ENCODE measurements at regions not wholly inside any gene's neighbourhood (a gene's known extent, or its start where the extent isn't known, plus 50 kb on each side); places are given as distances from the start of the nearest gene placed in this dataset.
"Not testable (repeated sequence)": the region's sequence is repeated elsewhere in the genome, so short reads cannot be mapped to it uniquely, and the experiment has no call there.

DNA sequence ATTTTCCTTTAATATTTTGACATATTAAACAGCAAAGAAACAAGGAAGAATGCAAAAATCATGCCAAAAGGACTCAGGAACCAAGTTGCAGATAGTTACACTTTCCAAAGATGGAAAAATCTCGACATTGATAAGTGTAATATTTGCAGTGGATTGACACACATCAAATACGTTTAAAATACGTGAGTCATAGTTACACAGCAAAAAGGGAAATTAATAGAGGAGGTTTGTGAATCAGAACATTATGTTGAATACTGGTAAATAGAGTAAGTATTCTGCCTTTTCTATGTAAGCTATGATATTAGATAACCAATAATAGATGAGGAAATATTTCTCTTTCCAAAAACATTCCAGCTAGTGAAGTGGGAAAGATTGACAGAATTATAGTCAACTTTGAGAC is 1761.3 kb upstream of the IGFBP7 start:
- H3K27me3 ChIP-seq (ENCODE audit: control insufficient read depth, insufficient read depth, low read length) = no peaks in the 10 kb centered on the region
- no peaks in the 10 kb centered on the region for H3K4me1 ChIP-seq (ENCODE audit: control insufficient read depth, insufficient read depth, low read length)
- no peaks in the 10 kb centered on the region for H3K9me3 ChIP-seq (replicated peaks; ENCODE audit: low read length)
- H3K4me3 ChIP-seq (ENCODE audit: low read length) = no peak overlapping the region
- H3K4me2 ChIP-seq (ENCODE audit: low read length) = no peak overlapping the region
- H3K9ac ChIP-seq (ENCODE audit: low read depth, low read length) = no peak overlapping the region
- H3K36me3 ChIP-seq (ENCODE audit: insufficient read depth, low read length) = no peaks in the 10 kb centered on the region

DNA sequence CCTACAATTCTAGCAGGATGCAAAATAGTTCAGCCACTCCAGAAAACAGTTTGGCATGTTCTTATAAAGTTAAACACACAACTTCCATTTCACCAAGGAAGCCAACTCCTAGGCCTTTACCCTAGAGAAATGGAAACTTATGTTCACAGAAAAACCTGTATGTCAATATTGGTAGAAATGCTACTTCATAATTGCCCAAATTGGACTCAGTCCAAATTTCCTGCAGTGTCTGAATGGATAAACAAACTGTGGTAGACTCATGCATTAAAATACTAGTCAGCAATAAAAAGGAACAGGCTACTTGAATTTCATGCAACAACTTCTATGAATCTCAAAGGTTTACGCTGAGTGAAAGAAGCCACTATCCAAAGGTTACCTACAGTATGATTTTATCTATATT is 1738.8 kb upstream of the IGFBP7 start:
- H3K4me2 ChIP-seq (ENCODE audit: low read length) = no peak overlapping the region
- no peak overlapping the region for H3K9ac ChIP-seq (ENCODE audit: low read depth, low read length)
- no peaks in the 10 kb centered on the region for H3K27me3 ChIP-seq (ENCODE audit: control insufficient read depth, insufficient read depth, low read length)
- no peaks in the 10 kb centered on the region for H3K36me3 ChIP-seq (ENCODE audit: insufficient read depth, low read length)
- H3K4me1 ChIP-seq (ENCODE audit: control insufficient read depth, insufficient read depth, low read length) = no peaks in the 10 kb centered on the region
- H3K4me3 ChIP-seq (ENCODE audit: low read length) = no peak overlapping the region
- no peaks in the 10 kb centered on the region for H3K9me3 ChIP-seq (replicated peaks; ENCODE audit: low read length)

DNA sequence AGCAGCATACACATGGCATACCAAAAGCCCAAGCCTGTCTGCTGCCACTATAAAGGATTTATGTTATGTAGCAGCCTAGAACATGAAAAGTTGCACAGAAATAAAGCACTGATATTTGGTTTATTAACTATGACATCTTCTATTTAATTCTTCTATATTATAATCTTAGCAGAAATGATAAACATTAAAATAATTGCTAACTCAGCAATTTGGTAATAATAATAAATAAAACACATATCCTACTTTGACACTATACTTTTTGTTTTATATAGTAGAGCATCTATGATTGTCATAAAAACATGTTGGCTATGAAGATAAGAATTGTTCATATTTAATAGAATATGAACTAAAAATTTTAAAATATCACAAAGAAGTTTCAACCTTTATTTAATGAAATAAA is 1733.3 kb upstream of the IGFBP7 start:
- Histone ChIP-seq H3K4me3 (ENCODE audit: low read length) (no peak overlapping the region), H3K4me2 (ENCODE audit: low read length) (no peak overlapping the region), H3K27me3 (ENCODE audit: control insufficient read depth, insufficient read depth, low read length) (no peaks in the 10 kb centered on the region), H3K9me3 (replicated peaks; ENCODE audit: low read length) (no peaks in the 10 kb centered on the region), H3K4me1 (ENCODE audit: control insufficient read depth, insufficient read depth, low read length) (no peaks in the 10 kb centered on the region), H3K36me3 (ENCODE audit: insufficient read depth, low read length) (no peaks in the 10 kb centered on the region), H3K9ac (ENCODE audit: low read depth, low read length) (no peak overlapping the region)

DNA sequence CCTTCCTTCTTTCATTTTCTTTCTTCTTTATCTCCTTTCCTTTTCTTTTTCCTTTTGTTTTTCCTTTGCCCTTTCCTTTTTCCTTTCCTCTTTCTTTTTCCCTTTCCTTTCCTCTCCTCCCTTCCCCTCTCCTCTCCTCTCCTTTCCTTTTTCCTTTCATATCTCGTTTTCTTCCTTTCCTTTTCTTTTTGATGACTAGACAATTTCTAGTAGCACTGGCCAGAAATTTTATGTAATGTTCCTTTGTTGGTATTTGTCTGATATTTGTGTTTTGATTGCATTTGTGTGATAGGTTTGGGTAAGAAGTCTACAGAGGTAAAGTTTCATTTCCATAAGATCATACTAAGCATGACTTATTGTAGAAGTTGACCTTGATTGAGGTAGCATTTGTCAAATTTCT is 1722.9 kb upstream of the IGFBP7 start:
- Histone ChIP-seq H3K27me3 (ENCODE audit: control insufficient read depth, insufficient read depth, low read length) (no peaks in the 10 kb centered on the region), H3K4me3 (ENCODE audit: low read length) (no peak overlapping the region), H3K9ac (ENCODE audit: low read depth, low read length) (no peak overlapping the region), H3K4me1 (ENCODE audit: control insufficient read depth, insufficient read depth, low read length) (no peaks in the 10 kb centered on the region), H3K36me3 (ENCODE audit: insufficient read depth, low read length) (no peaks in the 10 kb centered on the region), H3K4me2 (ENCODE audit: low read length) (no peak overlapping the region), H3K9me3 (replicated peaks; ENCODE audit: low read length) (no peaks in the 10 kb centered on the region)

DNA sequence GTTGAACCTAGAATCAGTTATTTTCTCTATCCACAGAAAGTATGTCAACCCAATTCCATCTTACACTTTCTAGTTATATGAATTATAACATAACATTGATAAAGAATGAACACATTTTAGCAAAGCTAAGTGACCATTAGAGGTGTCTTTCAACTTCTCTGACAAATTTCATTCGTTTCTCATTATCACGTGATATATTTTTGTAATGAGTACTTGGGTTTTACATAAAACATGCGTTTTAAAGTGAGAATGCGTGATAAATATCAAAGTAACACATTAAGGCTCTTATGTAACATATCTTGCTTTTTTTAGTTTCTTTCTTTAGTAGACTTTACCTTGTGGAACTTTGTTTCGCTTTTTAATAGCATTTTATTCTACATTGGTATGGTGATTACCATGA is 1715.1 kb upstream of the IGFBP7 start:
- H3K4me3 ChIP-seq (ENCODE audit: low read length) = no peak overlapping the region
- no peak overlapping the region for H3K9ac ChIP-seq (ENCODE audit: low read depth, low read length)
- H3K9me3 ChIP-seq (replicated peaks; ENCODE audit: low read length) = no peaks in the 10 kb centered on the region
- no peaks in the 10 kb centered on the region for H3K36me3 ChIP-seq (ENCODE audit: insufficient read depth, low read length)
- no peak overlapping the region for H3K4me2 ChIP-seq (ENCODE audit: low read length)
- H3K4me1 ChIP-seq (ENCODE audit: control insufficient read depth, insufficient read depth, low read length) = no peaks in the 10 kb centered on the region
- H3K27me3 ChIP-seq (ENCODE audit: control insufficient read depth, insufficient read depth, low read length) = no peaks in the 10 kb centered on the region

DNA sequence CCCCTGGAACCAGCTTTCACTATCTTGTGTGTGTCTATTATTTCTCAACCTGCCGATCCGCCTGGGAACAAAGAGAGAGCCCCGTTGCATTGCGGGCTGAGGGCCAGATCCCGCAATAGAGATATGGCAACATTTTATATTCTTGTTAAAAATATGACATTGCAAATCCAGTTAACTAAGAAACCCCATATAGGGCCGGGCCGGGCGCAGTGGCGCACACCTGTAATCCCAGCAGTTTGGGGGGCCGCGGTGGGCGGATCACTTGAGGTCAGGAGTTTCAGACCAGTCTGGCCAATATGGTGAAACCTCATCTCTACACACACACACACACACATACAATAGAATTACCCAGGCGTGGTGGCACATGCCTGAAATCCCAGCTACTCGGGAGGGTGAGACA is 1708.4 kb upstream of the IGFBP7 start:
- H3K4me2 ChIP-seq (ENCODE audit: low read length); H3K4me3 ChIP-seq (ENCODE audit: low read length); H3K9me3 ChIP-seq (replicated peaks; ENCODE audit: low read length); H3K4me1 ChIP-seq (ENCODE audit: control insufficient read depth, insufficient read depth, low read length); H3K9ac ChIP-seq (ENCODE audit: low read depth, low read length); H3K27me3 ChIP-seq (ENCODE audit: control insufficient read depth, insufficient read depth, low read length); H3K36me3 ChIP-seq (ENCODE audit: insufficient read depth, low read length): not testable (repeated sequence)

DNA sequence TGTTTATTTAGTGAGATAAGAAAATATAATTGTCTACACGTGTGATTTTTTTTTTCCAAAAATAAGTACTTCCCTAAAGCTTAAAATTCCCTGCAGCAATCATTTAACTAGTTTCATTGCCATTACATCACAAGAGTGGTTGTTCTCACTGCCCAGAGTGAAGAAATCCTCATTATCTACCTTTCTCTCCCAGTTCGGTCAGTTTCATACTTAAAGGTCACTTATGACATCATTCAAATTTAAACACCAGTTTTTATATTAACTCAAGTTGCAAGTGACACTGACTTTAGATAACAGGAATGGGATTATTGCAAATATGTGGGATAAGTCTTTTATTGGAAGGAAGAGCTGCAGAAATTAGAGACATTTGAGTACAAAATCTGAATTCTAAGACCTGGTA is 1699.8 kb upstream of the IGFBP7 start:
- H3K36me3 ChIP-seq (ENCODE audit: insufficient read depth, low read length) = no peaks in the 10 kb centered on the region
- no peaks in the 10 kb centered on the region for H3K9me3 ChIP-seq (replicated peaks; ENCODE audit: low read length)

DNA sequence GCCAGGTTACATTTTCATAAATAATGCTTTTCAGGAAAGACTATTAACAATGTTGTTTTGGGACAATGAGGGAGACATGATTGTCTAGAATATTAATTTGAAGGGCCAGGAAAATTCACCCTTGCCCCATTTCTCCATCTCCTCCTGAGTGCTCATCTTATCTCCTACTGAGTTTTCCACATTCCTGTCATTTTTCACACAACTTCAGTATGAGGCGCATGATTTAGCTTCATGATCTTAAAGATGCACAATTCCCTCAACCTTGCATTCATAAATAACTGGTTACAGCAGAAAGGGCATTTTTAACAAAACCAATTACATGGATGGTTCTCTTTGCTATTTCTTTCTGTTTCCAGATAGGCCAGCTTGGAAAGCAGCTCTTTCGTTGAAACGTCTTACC is 1699.2 kb upstream of the IGFBP7 start:
- Histone ChIP-seq H3K36me3 (ENCODE audit: insufficient read depth, low read length) (no peaks in the 10 kb centered on the region), H3K4me2 (ENCODE audit: low read length) (no peak overlapping the region), H3K9ac (ENCODE audit: low read depth, low read length) (no peak overlapping the region), H3K27me3 (ENCODE audit: control insufficient read depth, insufficient read depth, low read length) (no peaks in the 10 kb centered on the region), H3K9me3 (replicated peaks; ENCODE audit: low read length) (no peaks in the 10 kb centered on the region), H3K4me3 (ENCODE audit: low read length) (no peak overlapping the region), H3K4me1 (ENCODE audit: control insufficient read depth, insufficient read depth, low read length) (no peaks in the 10 kb centered on the region)

More for the DNA sequence above, 1699.8 kb upstream of the IGFBP7 start:
- no peak overlapping the region for H3K4me3 ChIP-seq (ENCODE audit: low read length)
- H3K9ac ChIP-seq (ENCODE audit: low read depth, low read length) = no peak overlapping the region
- H3K4me1 ChIP-seq (ENCODE audit: control insufficient read depth, insufficient read depth, low read length) = no peaks in the 10 kb centered on the region
- no peaks in the 10 kb centered on the region for H3K27me3 ChIP-seq (ENCODE audit: control insufficient read depth, insufficient read depth, low read length)
- no peak overlapping the region for H3K4me2 ChIP-seq (ENCODE audit: low read length)

DNA sequence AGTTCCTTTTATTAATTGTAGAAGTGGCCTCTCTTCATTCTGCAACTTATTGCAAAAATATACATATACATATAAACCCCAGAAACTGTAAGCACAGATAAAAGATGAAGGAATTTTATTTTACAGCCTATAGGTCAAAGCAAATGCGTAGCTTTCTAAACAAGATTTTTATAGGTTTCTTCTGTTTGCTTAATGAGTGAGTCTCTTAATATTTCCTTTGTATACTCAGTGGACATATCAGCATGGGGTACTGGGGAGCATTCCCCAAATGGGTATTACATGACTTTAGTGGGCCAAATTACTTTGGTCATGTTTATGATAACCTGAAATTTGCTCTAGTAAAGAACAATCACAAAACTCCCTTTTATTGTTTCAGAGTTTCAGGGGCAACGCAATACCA is 1698.6 kb upstream of the IGFBP7 start:
- H3K9ac ChIP-seq (ENCODE audit: low read depth, low read length) = no peak overlapping the region
- H3K4me1 ChIP-seq (ENCODE audit: control insufficient read depth, insufficient read depth, low read length) = no peaks in the 10 kb centered on the region
- no peaks in the 10 kb centered on the region for H3K36me3 ChIP-seq (ENCODE audit: insufficient read depth, low read length)
- H3K9me3 ChIP-seq (replicated peaks; ENCODE audit: low read length) = no peaks in the 10 kb centered on the region
- H3K4me2 ChIP-seq (ENCODE audit: low read length) = no peak overlapping the region
- no peaks in the 10 kb centered on the region for H3K27me3 ChIP-seq (ENCODE audit: control insufficient read depth, insufficient read depth, low read length)
- no peak overlapping the region for H3K4me3 ChIP-seq (ENCODE audit: low read length)

DNA sequence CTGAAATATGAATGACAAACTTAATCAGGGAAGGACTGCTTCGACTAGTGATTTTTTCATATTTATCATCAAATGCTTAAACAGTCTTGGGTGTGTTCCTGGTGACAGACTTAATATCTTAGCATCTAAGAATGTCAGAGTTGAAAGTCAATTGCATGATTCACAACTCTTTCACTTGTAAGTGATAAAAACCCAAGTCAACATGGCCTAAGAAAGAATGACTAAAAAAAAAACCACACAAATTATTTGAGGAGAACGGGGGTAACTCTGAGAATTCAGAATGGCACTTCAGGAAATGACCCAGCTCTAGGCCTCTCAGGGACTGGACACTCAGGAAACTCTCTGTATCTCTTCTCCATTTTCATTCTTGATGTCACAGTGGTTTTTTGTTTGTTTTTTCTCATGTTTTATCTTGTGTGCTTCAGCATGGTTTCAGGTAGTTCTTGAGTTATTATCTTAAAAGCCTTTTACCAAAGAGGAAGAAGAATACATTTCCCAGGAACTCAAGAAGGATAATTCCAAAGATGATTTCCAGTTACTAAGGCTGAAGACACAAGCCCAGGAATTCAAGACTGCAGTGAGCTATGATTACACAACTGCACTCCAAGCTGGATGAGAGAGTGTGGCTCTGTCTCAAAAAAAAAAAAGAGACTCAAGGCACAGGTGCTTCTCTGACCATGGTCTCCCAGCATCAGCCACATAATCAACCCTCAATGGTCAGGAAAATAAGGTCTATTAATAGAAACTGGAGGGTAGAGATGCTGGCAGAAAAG is 1697.8 kb upstream of the IGFBP7 start:
- no peaks in the 10 kb centered on the region for H3K27me3 ChIP-seq (ENCODE audit: control insufficient read depth, insufficient read depth, low read length)

DNA sequence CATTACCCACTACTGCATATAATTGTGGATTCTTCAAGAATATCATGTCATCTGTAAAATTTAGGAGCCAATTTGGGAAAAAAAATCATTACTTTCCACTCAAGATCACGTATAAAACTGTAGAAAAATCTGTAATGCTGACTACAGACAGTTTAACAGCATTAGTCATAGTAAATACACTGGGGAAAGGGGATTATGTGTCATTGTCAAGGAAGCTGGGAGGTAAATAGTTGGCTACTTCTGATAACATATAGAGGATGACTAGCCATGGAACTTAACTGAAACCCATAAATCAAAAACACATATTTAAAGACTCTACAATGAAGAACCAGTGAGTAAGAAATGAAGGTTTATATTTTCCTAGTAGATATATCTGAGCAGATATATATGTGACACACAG is 1666.4 kb upstream of the IGFBP7 start:
- no peaks in the 10 kb centered on the region for H3K36me3 ChIP-seq (ENCODE audit: insufficient read depth, low read length)
- no peak overlapping the region for H3K9ac ChIP-seq (ENCODE audit: low read depth, low read length)
- H3K27me3 ChIP-seq (ENCODE audit: control insufficient read depth, insufficient read depth, low read length) = no peaks in the 10 kb centered on the region
- no peak overlapping the region for H3K4me3 ChIP-seq (ENCODE audit: low read length)
- no peaks in the 10 kb centered on the region for H3K9me3 ChIP-seq (replicated peaks; ENCODE audit: low read length)
- no peak overlapping the region for H3K4me2 ChIP-seq (ENCODE audit: low read length)
- H3K4me1 ChIP-seq (ENCODE audit: control insufficient read depth, insufficient read depth, low read length) = no peaks in the 10 kb centered on the region

More for the DNA sequence above, 1697.8 kb upstream of the IGFBP7 start:
- Histone ChIP-seq H3K9ac (ENCODE audit: low read depth, low read length) (no peak overlapping the region), H3K36me3 (ENCODE audit: insufficient read depth, low read length) (no peaks in the 10 kb centered on the region), H3K9me3 (replicated peaks; ENCODE audit: low read length) (no peaks in the 10 kb centered on the region), H3K4me2 (ENCODE audit: low read length) (no peak overlapping the region), H3K4me3 (ENCODE audit: low read length) (no peak overlapping the region), H3K4me1 (ENCODE audit: control insufficient read depth, insufficient read depth, low read length) (no peaks in the 10 kb centered on the region)

DNA sequence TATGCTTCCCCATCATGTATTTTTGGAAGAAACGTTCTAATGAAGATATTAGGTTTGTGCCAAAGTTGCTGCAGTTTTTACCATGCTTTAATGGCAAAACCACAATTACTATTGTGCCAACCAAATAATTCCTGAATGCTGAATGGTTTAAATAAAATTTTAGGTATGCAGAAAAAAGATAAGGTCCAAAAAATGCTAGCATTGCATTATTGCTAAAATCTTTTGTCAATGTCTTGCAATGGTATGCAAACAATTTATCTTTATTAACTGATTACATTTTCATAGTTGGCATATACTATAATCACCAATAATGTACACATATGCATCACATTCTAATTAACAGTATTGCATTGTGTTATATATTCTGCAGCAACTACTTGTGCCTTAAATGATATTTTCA is 1657.4 kb upstream of the IGFBP7 start:
- Histone ChIP-seq H3K27me3 (ENCODE audit: control insufficient read depth, insufficient read depth, low read length) (no peaks in the 10 kb centered on the region), H3K9ac (ENCODE audit: low read depth, low read length) (no peak overlapping the region), H3K36me3 (ENCODE audit: insufficient read depth, low read length) (no peaks in the 10 kb centered on the region), H3K9me3 (replicated peaks; ENCODE audit: low read length) (no peaks in the 10 kb centered on the region), H3K4me1 (ENCODE audit: control insufficient read depth, insufficient read depth, low read length) (no peaks in the 10 kb centered on the region), H3K4me2 (ENCODE audit: low read length) (no peak overlapping the region), H3K4me3 (ENCODE audit: low read length) (no peak overlapping the region)
